OCI-LY1 (cell line): ENCODE measurements at regions not wholly inside any gene's neighbourhood (a gene's known extent, or its start where the extent isn't known, plus 50 kb on each side); places are given as distances from the start of the nearest gene placed in this dataset.
"Not testable (repeated sequence)": the region's sequence is repeated elsewhere in the genome, so short reads cannot be mapped to it uniquely, and the experiment has no call there.

Source experiments
- CTCF ChIP-seq: fragments of 200-600 bp; sonication (generic), shearing (Covaris generic); IDR thresholded peaks from 2 replicates; pipeline ENCODE4 v1.5.1; 2017; ENCODE audit warnings: mild to moderate bottlenecking, antibody characterized with exemption, low read length, moderate library complexity, mixed read lengths
- EZH2 ChIP-seq: fragments of 200-600 bp; sonication (generic), shearing (Covaris generic); IDR thresholded peaks from 2 replicates; pipeline ENCODE4 v1.8.0; 2017; ENCODE audit warnings: borderline replicate concordance, mixed run types, mild to moderate bottlenecking, antibody characterized with exemption, low read length, moderate library complexity, mixed read lengths

- TF ChIP-seq EZH2, CTCF: not testable (repeated sequence)
Observed at GRCh38 chr2:91441932-91442245, 2750.4 kb downstream of the RPIA start.
